ENCODE measurements at regions not wholly inside any gene's neighbourhood (a gene's known extent, or its start where the extent isn't known, plus 50 kb on each side); places are given as distances from the start of the nearest gene placed in this dataset.

- DNase-seq = no peak
- H3K27me3 ChIP-seq = no peaks in the 10 kb centered on the region
- H3K9me3 ChIP-seq = no peaks in the 10 kb centered on the region
- H3K27ac ChIP-seq = no peak overlapping the region
- TF ChIP-seq EP300 (IDR thresholded peaks at IDR 0.05) (no peak), CTCF (IDR thresholded peaks at IDR 0.05) (no peak), POLR2A (IDR thresholded peaks at IDR 0.05) (no peak)
- H3K36me3 ChIP-seq = no peaks in the 10 kb centered on the region
- 74 to 89% methylated on average over 4 of the region's 4 CpGs for WGBS, 2 donors
- no peak overlapping the region for H3K4me3 ChIP-seq
- intact Hi-C loops (cut with DNase I) = no loop called here
- H3K4me1 ChIP-seq = peaks cover 0 to 13% (median 6%) of the 10 kb centered on the region in 4 donors
Observed at GRCh38 chr9:19555214-19555613, 146.4 kb downstream of the ACER2 start.

GRCh38 chr9:19554529-19554928 lies 145.7 kb downstream of the ACER2 start:
- 79 to 81% methylated on average over 4 of the region's 4 CpGs for WGBS, 2 donors

GRCh38 chr9:19553441-19553840 lies 144.6 kb downstream of the ACER2 start:
- TF ChIP-seq POLR2AphosphoS5 (IDR thresholded peaks at IDR 0.05) = no peak
- TF ChIP-seq CTCF (IDR thresholded peaks at IDR 0.05) = no peak
- no peak for TF ChIP-seq POLR2A (IDR thresholded peaks at IDR 0.05)
- TF ChIP-seq EP300 (IDR thresholded peaks at IDR 0.05) = no peak
- intact Hi-C loops (cut with DNase I) = no loop called here
- H3K27ac ChIP-seq = no peak overlapping the region
- no peaks in the 10 kb centered on the region for H3K9me3 ChIP-seq
- H3K4me3 ChIP-seq = no peak overlapping the region
- H3K4me1 ChIP-seq = peaks cover 0 to 13% (median 6%) of the 10 kb centered on the region in 4 donors
- no peak for DNase-seq
- no peaks in the 10 kb centered on the region for H3K36me3 ChIP-seq
- H3K27me3 ChIP-seq = no peaks in the 10 kb centered on the region

More at GRCh38 chr9:19554529-19554928, 145.7 kb downstream of the ACER2 start:
- Histone ChIP-seq H3K4me3 (no peak overlapping the region), H3K4me1 (peaks cover 0 to 13% (median 6%) of the 10 kb centered on the region in 4 donors), H3K27me3 (no peaks in the 10 kb centered on the region), H3K9me3 (no peaks in the 10 kb centered on the region), H3K27ac (no peak overlapping the region), H3K36me3 (no peaks in the 10 kb centered on the region)
- intact Hi-C loops (cut with DNase I) = no loop called here
- no peak for DNase-seq
- no peak for TF ChIP-seq POLR2A (IDR thresholded peaks at IDR 0.05)
- TF ChIP-seq CTCF (IDR thresholded peaks at IDR 0.05) = no peak

GRCh38 chr9:19552282-19553105 lies 143.7 kb downstream of the ACER2 start:
- Histone ChIP-seq H3K4me1 (peaks cover 0 to 13% (median 6%) of the 10 kb centered on the region in 4 donors), H3K36me3 (no peaks in the 10 kb centered on the region), H3K27me3 (no peaks in the 10 kb centered on the region), H3K27ac (no peak overlapping the region), H3K9me3 (no peaks in the 10 kb centered on the region), H3K4me3 (no peak overlapping the region)
- intact Hi-C loops (cut with DNase I) = no loop called here
- TF ChIP-seq CTCF (IDR thresholded peaks at IDR 0.05) (no peak), POLR2AphosphoS5 (IDR thresholded peaks at IDR 0.05) (no peak), POLR2A (IDR thresholded peaks at IDR 0.05) (no peak), EP300 (IDR thresholded peaks at IDR 0.05) (no peak)
- no peak for DNase-seq
- WGBS, 2 donors = 50 to 75% methylated on average over 3 of the region's 3 CpGs

Measured in sigmoid colon (tissue), 6 donors.